H1 (cell line): ENCODE measurements at regions not wholly inside any gene's neighbourhood (a gene's known extent, or its start where the extent isn't known, plus 50 kb on each side); places are given as distances from the start of the nearest gene placed in this dataset.

Source experiments
- CTCF ChIA-PET: fragments of 300-600 bp; sonication (Branson Sonifier 250); formaldehyde crosslinking; loops from one replicate; lab custom pipeline; 2021; ENCODE audit not compliant: partially characterized antibody; lab: Charles Lee
- POLR2A ChIA-PET: fragments of 300-600 bp; sonication (Branson Sonifier 250); formaldehyde crosslinking; loops from one replicate; lab custom pipeline; 2021; ENCODE audit warnings: inconsistent platforms; ENCODE audit not compliant: partially characterized antibody; lab: Charles Lee
- DNase-seq, 2 experiments: peaks; one replicate each; pipeline versions ENCODE4 v3.0.0 to v3.0.0-alpha.2; 2010 to 2022; ENCODE audit warnings: low spot score in 2 of 2, low read depth in 1 of 2, mixed read lengths in 1 of 2
- FAIRE-seq: peaks from 2 replicates; lab custom pipeline; 2011; peaks lifted over from hg19 to GRCh38; lab: Jason Lieb, UNC
- H2AFZ ChIP-seq: 2 replicates; pipeline ENCODE4 v1.8.1; 2012; ENCODE audit warnings: low read length, inconsistent platforms
- H2AK5ac ChIP-seq: 2 replicates; pipeline ENCODE4 v1.6.1; 2013; ENCODE audit warnings: low read depth, low read length
- H2BK120ac ChIP-seq: replicated peaks from 2 replicates; pipeline ENCODE3; 2013; ENCODE audit warnings: low read depth, low read length, inconsistent platforms
- H2BK12ac ChIP-seq: 2 replicates; pipeline ENCODE4 v1.6.1; 2013; ENCODE audit warnings: low read depth, low read length
- H2BK15ac ChIP-seq: 2 replicates; pipeline ENCODE4 v1.6.1; 2013; ENCODE audit warnings: low read length
- H2BK20ac ChIP-seq: 2 replicates; pipeline ENCODE4 v1.6.1; 2013; ENCODE audit warnings: low read length
- H2BK5ac ChIP-seq: 2 replicates; pipeline ENCODE4 v1.6.1; 2013; ENCODE audit warnings: low read depth, low read length
- H3K14ac ChIP-seq: 2 replicates; pipeline ENCODE4 v1.6.1; 2013; ENCODE audit warnings: inconsistent platforms; ENCODE audit not compliant: insufficient read length
- H3K18ac ChIP-seq: 2 replicates; pipeline ENCODE4 v1.6.1; 2013; ENCODE audit warnings: low read length; ENCODE audit errors: extremely low read depth
- H3K23ac ChIP-seq: 2 replicates; pipeline ENCODE4 v1.6.1; 2013; ENCODE audit warnings: inconsistent platforms; ENCODE audit not compliant: insufficient read length
- H3K23me2 ChIP-seq: 2 replicates; pipeline ENCODE4 v1.6.1; 2013; ENCODE audit warnings: low read depth, low read length
- H3K27ac ChIP-seq: 2 replicates; pipeline ENCODE4 v1.6.1; 2011; ENCODE audit warnings: low read depth, low read length, inconsistent platforms
- H3K27me3 ChIP-seq, 4 experiments: replicated peaks in 1 of 4; 1 replicate in 1 of 4; 2 replicates in 3 of 4; pipeline versions ENCODE4 v1.6.1 to v1.8.1; 2011 to 2013; ENCODE audit warnings: low read length in 3 of 4, mild to moderate bottlenecking in 3 of 4, inconsistent platforms in 2 of 4, mixed read lengths in 2 of 4, moderate library complexity in 1 of 4; ENCODE audit not compliant: control insufficient read depth in 3 of 4, insufficient read depth in 3 of 4; ENCODE audit errors: extremely low read depth in 1 of 4
- H3K36me3 ChIP-seq, 4 experiments: 2 replicates each; pipeline versions ENCODE4 v1.6.1 to v1.8.1; 2011 to 2013; ENCODE audit warnings: mild to moderate bottlenecking in 4 of 4, low read length in 3 of 4, moderate library complexity in 2 of 4, control low read depth in 1 of 4, inconsistent platforms in 1 of 4; ENCODE audit not compliant: insufficient read depth in 4 of 4, control insufficient read depth in 2 of 4
- H3K4ac ChIP-seq: replicated peaks from 2 replicates; pipeline ENCODE3; 2013; ENCODE audit warnings: low read length, low read depth, mixed read lengths, inconsistent platforms; ENCODE audit not compliant: insufficient read length
- H3K4me1 ChIP-seq, 4 experiments: replicated peaks in 1 of 4; 1 replicate in 1 of 4; 2 replicates in 3 of 4; pipeline versions ENCODE4 v1.6.1 to v1.8.1; 2011 to 2013; ENCODE audit warnings: low read length in 3 of 4, inconsistent platforms in 2 of 4, mixed read lengths in 1 of 4; ENCODE audit not compliant: insufficient read depth in 4 of 4, control insufficient read depth in 3 of 4
- H3K4me2 ChIP-seq, 2 experiments: 2 replicates each; pipeline versions ENCODE4 v1.6.1 to v1.8.1; 2011 to 2013; ENCODE audit warnings: low read depth in 2 of 2, low read length in 2 of 2, control low read depth in 1 of 2, inconsistent platforms in 1 of 2, mild to moderate bottlenecking in 1 of 2; ENCODE audit not compliant: insufficient read depth in 1 of 2
- H3K4me3 ChIP-seq, 4 experiments: fragments of 200-600, 300-600 bp in 1 of 4; sonication (generic), shearing (Covaris generic), sonication (Bioruptor Twin) in 1 of 4; 2 replicates each; pipeline versions ENCODE4 v1.5.1 to v1.8.1; 2011 to 2016; ENCODE audit warnings: low read length in 4 of 4, low read depth in 3 of 4, control low read depth in 2 of 4, inconsistent platforms in 2 of 4, mild to moderate bottlenecking in 2 of 4, mixed read lengths in 1 of 4, moderate library complexity in 1 of 4; ENCODE audit not compliant: insufficient read depth in 2 of 4; ENCODE audit errors: extremely low read depth in 1 of 4
- H3K56ac ChIP-seq: replicated peaks from 2 replicates; pipeline ENCODE3; 2013; ENCODE audit warnings: low read depth, mild to moderate bottlenecking, mixed read lengths, low read length, inconsistent platforms; ENCODE audit not compliant: insufficient read length
- H3K79me1 ChIP-seq: 2 replicates; pipeline ENCODE4 v1.6.1; 2013; ENCODE audit warnings: low read depth, low read length, control low read depth
- H3K79me2 ChIP-seq, 2 experiments: 2 replicates each; pipeline versions ENCODE4 v1.6.1 to v1.8.1; 2012 to 2013; ENCODE audit warnings: low read length in 2 of 2, mild to moderate bottlenecking in 2 of 2, inconsistent platforms in 1 of 2; ENCODE audit not compliant: insufficient read depth in 2 of 2, control insufficient read depth in 1 of 2
- H3K9ac ChIP-seq, 4 experiments: replicated peaks in 1 of 4; 1 replicate in 1 of 4; 2 replicates in 3 of 4; pipeline versions ENCODE4 v1.6.1 to v1.8.1; 2011 to 2013; ENCODE audit warnings: low read depth in 3 of 4, low read length in 3 of 4, control low read depth in 2 of 4, mild to moderate bottlenecking in 2 of 4, moderate library complexity in 2 of 4, inconsistent platforms in 1 of 4; ENCODE audit errors: extremely low read depth in 1 of 4
- H3K9me3 ChIP-seq, 2 experiments: 2 replicates each; pipeline versions ENCODE4 v1.6.1 to v1.8.1; 2012 to 2013; ENCODE audit warnings: mild to moderate bottlenecking in 2 of 2, moderate library complexity in 2 of 2, control low read depth in 1 of 2, inconsistent platforms in 1 of 2, low read depth in 1 of 2, low read length in 1 of 2, mixed read lengths in 1 of 2; ENCODE audit not compliant: insufficient read depth in 2 of 2
- H4K20me1 ChIP-seq, 2 experiments: replicated peaks in 1 of 2; 2 replicates each; pipeline versions ENCODE3 to v1.8.1; 2011 to 2013; ENCODE audit warnings: inconsistent platforms in 2 of 2, low read length in 2 of 2, mild to moderate bottlenecking in 1 of 2; ENCODE audit not compliant: insufficient read depth in 2 of 2, control insufficient read depth in 1 of 2
- H4K5ac ChIP-seq: 2 replicates; pipeline ENCODE4 v1.6.1; 2013; ENCODE audit warnings: low read length, low read depth, mixed read lengths, inconsistent platforms; ENCODE audit not compliant: insufficient read length
- H4K8ac ChIP-seq: 2 replicates; pipeline ENCODE4 v1.8.0; 2013; ENCODE audit warnings: mild to moderate bottlenecking, moderate library complexity, low read length, inconsistent platforms; ENCODE audit not compliant: insufficient read depth; ENCODE audit errors: extremely low read depth
- H4K91ac ChIP-seq: replicated peaks from 2 replicates; pipeline ENCODE3; 2013; ENCODE audit warnings: low read length, mixed read lengths, inconsistent platforms; ENCODE audit not compliant: insufficient read length
- CBX5 ChIP-seq: fragments of 300-800, 300-1000 bp; sonication (generic); IDR thresholded peaks from 2 replicates; pipeline ENCODE4 v1.7.1; 2016; ENCODE audit warnings: antibody characterized with exemption, low read length, low read depth
- KDM5A ChIP-seq: fragments of 200-600 bp; IDR thresholded peaks from 2 replicates; pipeline ENCODE4 v1.7.1; 2012; ENCODE audit warnings: mild to moderate bottlenecking, low read length, inconsistent platforms, mixed read lengths
- WGBS, 2 experiments: shearing (Covaris generic) in 1 of 2; methylation state at CpG; one replicate each; pipeline versions ENCODE4 v1.1.6 to v1.1.7; 2013 to 2015; ENCODE audit warnings: low lambda C conversion rate in 2 of 2, mixed read lengths in 2 of 2, inconsistent platforms in 1 of 2, low coverage in 1 of 2, missing lambda C conversion rate in 1 of 2; ENCODE audit not compliant: insufficient replicate concordance in 2 of 2, insufficient coverage in 1 of 2, insufficient read length in 1 of 2; ENCODE audit errors: extremely low coverage in 1 of 2, missing lambda C conversion rate in 1 of 2; 5-methylcytosine and 5-hydroxymethylcytosine counted together

DNA sequence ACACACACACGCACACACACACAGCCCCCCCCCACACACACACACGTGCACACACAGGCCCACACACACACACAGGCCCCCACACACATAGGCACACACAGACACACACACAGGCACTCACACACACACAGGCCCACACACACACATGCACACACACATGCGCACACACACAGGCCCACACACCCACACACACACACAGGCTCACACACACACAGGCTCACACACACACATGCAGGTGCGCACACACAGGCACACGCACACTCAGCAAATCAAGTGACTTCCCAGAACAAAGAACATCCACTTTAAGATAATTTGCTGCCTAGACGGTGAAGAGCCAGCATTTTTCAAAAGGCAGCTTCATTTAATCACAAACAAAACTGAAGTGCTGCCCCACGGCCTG lies 78.5 kb upstream of the FBRSL1 start:
- CTCF ChIA-PET, result interaction anchor here (0.8 to 0.9 kb wide), 2 partner anchors 95 to 108 kb away, joined by 3 read pairs; no protein-coding TSS in a partner anchor

More for the DNA sequence above, 78.5 kb upstream of the FBRSL1 start:
- Histone ChIP-seq H3K36me3 (no peaks in the 10 kb centered on the region), H3K4me1 (peaks cover 0 to 2% (median 0%) of the 10 kb centered on the region in 4 experiments; a peak in 2 of 7 replicates), H3K9me3 (no peaks in the 10 kb centered on the region; a peak in 1 of 4 replicates), H3K23me2 (no peaks in the 10 kb centered on the region; the same call in 1 of the 2 replicates), H3K18ac (no peak overlapping the region), H2BK5ac (no peak overlapping the region), H3K4me2 (no peak overlapping the region), H4K20me1 (peaks cover 0 to 2% of the 10 kb centered on the region in 2 experiments), H3K4ac (no peak overlapping the region), H4K5ac (no peak overlapping the region), H3K56ac (no peak overlapping the region), H3K79me1 (no peaks in the 10 kb centered on the region), H3K9ac (no peak overlapping the region), H4K8ac (no peak overlapping the region), H2BK20ac (no peak overlapping the region), H2BK15ac (no peak overlapping the region), H2AK5ac (no peak overlapping the region), H3K27me3 (peaks cover 0 to 13% (median 12%) of the 10 kb centered on the region in 4 experiments; a peak in 3 of 7 replicates), H2BK12ac (no peak overlapping the region), H3K23ac (no peak overlapping the region), H4K91ac (no peak overlapping the region), H3K4me3 (no peak overlapping the region), H3K14ac (no peak overlapping the region), H2BK120ac (no peak overlapping the region), H3K27ac (no peak overlapping the region), H2AFZ (no peak overlapping the region), H3K79me2 (no peaks in the 10 kb centered on the region)
- no peak for FAIRE-seq
- TF ChIP-seq KDM5A (no peak), CBX5 (no peak)
- POLR2A ChIA-PET, result interaction anchor here (0.6 kb wide), 1 partner anchor 155 kb away, joined by 3 read pairs; no protein-coding TSS in a partner anchor
- no peak for DNase-seq
- 79% methylated on average over 7 of the region's 7 CpGs; no CpG with 5 or more reads in 1 of the 2 experiments for whole genome bisulfite sequencing, 2 experiments
